ENCODE measurements at regions not wholly inside any gene's neighbourhood (a gene's known extent, or its start where the extent isn't known, plus 50 kb on each side); places are given as distances from the start of the nearest gene placed in this dataset.

DNA sequence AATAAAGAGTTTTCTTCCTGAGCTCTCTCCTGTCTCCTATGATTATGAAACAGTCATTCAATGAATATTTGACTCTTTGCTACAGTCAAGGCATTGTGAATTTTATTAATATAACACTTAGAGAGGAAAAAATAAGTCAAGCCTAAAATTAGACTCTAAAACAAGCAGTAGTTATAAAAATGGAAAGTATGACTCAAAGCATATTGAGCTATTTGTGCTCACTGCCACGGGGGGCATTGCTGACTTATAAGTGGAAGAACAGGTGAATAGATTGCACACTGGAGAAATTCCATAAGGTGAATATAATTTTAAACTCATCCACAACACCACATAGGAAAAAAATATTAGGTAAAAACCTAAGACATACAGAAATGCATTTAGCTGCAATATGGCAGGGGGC lies 87.7 kb upstream of the CCDC196 start:
- Histone ChIP-seq H3K9me3 (ENCODE audit: control insufficient read depth, insufficient read depth, low read length) (no peaks in the 10 kb centered on the region), H3K9ac (ENCODE audit: low read depth, low read length) (no peak overlapping the region), H2BK5ac (ENCODE audit: low read depth, low read length, poor library complexity, severe bottlenecking) (no peak overlapping the region), H3K4me2 (ENCODE audit: low read depth, low read length) (no peak overlapping the region), H2AK5ac (ENCODE audit: low read depth, low read length) (no peak overlapping the region), H3K4ac (ENCODE audit: low read depth, low read length) (no peak overlapping the region), H3K4me1 (ENCODE audit: control insufficient read depth, insufficient read depth, low read length) (no peaks in the 10 kb centered on the region), H2BK20ac (ENCODE audit: low read depth, low read length) (no peak overlapping the region), H4K8ac (ENCODE audit: low read depth in 2 of 2, low read length in 2 of 2) (no peak overlapping the region), H3K27ac (ENCODE audit: insufficient read depth, low read length) (no peak overlapping the region), H2AK9ac (replicated peaks; ENCODE audit: low read depth, low read length, poor library complexity) (no peak overlapping the region), H3K23ac (ENCODE audit: low read depth, low read length) (no peak overlapping the region), H3K79me1 (ENCODE audit: low read depth in 1 of 2, low read length in 2 of 2) (no peaks in the 10 kb centered on the region), H2AFZ (replicated peaks; ENCODE audit: low read length, poor library complexity) (no peak overlapping the region), H3K27me3 (ENCODE audit: control insufficient read depth, insufficient read depth, low read length) (no peaks in the 10 kb centered on the region), H3K56ac (ENCODE audit: extremely low read depth, insufficient read depth, low read length) (no peak overlapping the region), H2BK15ac (ENCODE audit: low read depth, low read length) (no peak overlapping the region), H3K4me3 (ENCODE audit: insufficient read depth, low read depth, low read length) (no peak overlapping the region), H4K5ac (ENCODE audit: low read depth, low read length) (no peak overlapping the region), H3K14ac (replicated peaks; ENCODE audit: low read depth, low read length) (no peak overlapping the region), H4K91ac (ENCODE audit: insufficient read depth, low read depth, low read length) (no peak overlapping the region), H3K18ac (ENCODE audit: low read depth, low read length) (no peak overlapping the region), H3K36me3 (ENCODE audit: control insufficient read depth, insufficient read depth, low read length) (no peaks in the 10 kb centered on the region), H3K9me1 (ENCODE audit: insufficient read depth, low read length) (no peaks in the 10 kb centered on the region), H2BK120ac (ENCODE audit: low read depth, low read length) (no peak overlapping the region), H4K20me1 (ENCODE audit: insufficient read depth, low read length) (no peaks in the 10 kb centered on the region)
- WGBS, 2 experiments (ENCODE audit: extremely low coverage in 2 of 2, insufficient read length in 1 of 2) = no CpG with 5 or more reads among the region's 1 CpG
- intact Hi-C loops (cut with micrococcal nuclease) (no loop called here), dilution Hi-C loops (cut with HindIII; ENCODE audit: low sequenced_read_pairs, unreplicated experiment) (no loop called here), in situ Hi-C loops (cut with MboI; ENCODE audit: low sequenced_read_pairs) (no loop called here)
- ChIA-PET CTCF (no interaction called here), POLR2A (ENCODE audit: unreplicated experiment) (interaction anchor here (0.6 kb wide), 1 partner anchor 39 kb away, joined by 4 read pairs; no protein-coding TSS in a partner anchor)
- no TSS peak for BruUV-seq (replicated peaks)
- DNase-seq (no peak), ATAC-seq (ENCODE audit: low read depth) (no peak)
- TF ChIP-seq MAFK (IDR thresholded peaks at IDR 0.05; ENCODE audit: low read depth, low read length) (no peak), MXI1 (IDR thresholded peaks at IDR 0.05; ENCODE audit: borderline replicate concordance, low read depth, low read length) (no peak), CHD1 (IDR thresholded peaks at IDR 0.05; ENCODE audit: low read depth, low read length) (no peak), RCOR1 (IDR thresholded peaks at IDR 0.05; ENCODE audit: insufficient replicate concordance, low read length) (no peak), BHLHE40 (IDR thresholded peaks at IDR 0.05; ENCODE audit: low read depth, low read length) (no peak), MAZ (IDR thresholded peaks at IDR 0.05; ENCODE audit: borderline replicate concordance, low read depth, low read length) (no peak), NFE2L2 (IDR thresholded peaks at IDR 0.05; ENCODE audit: low read depth, low read length) (no peak), RAD21 (IDR thresholded peaks at IDR 0.05; ENCODE audit: low read length) (no peak), SMC3 (IDR thresholded peaks at IDR 0.05; ENCODE audit: low read depth, low read length) (no peak)
- TF ChIP-seq, protein P1, sequence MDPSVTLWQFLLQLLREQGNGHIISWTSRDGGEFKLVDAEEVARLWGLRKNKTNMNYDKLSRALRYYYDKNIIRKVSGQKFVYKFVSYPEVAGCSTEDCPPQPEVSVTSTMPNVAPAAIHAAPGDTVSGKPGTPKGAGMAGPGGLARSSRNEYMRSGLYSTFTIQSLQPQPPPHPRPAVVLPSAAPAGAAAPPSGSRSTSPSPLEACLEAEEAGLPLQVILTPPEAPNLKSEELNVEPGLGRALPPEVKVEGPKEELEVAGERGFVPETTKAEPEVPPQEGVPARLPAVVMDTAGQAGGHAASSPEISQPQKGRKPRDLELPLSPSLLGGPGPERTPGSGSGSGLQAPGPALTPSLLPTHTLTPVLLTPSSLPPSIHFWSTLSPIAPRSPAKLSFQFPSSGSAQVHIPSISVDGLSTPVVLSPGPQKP (IDR thresholded peaks at IDR 0.05; ENCODE audit: borderline replicate concordance, low read depth, low read length) = no peak
